Hypothalamus (tissue), 51 donors: ENCODE measurements at regions not wholly inside any gene's neighbourhood (a gene's known extent, or its start where the extent isn't known, plus 50 kb on each side); places are given as distances from the start of the nearest gene placed in this dataset.
"Not testable (repeated sequence)": the region's sequence is repeated elsewhere in the genome, so short reads cannot be mapped to it uniquely, and the experiment has no call there.

ENCODE experiments used
- DNase-seq, 51 donors: peaks; one replicate each; lab custom pipeline; 2025; lab: John Stamatoyannopoulos, UW

- DNase-seq, result no peak
Measured at GRCh38 chr5:2369178-2369577, 382.3 kb downstream of the IRX2 start.

DNA sequence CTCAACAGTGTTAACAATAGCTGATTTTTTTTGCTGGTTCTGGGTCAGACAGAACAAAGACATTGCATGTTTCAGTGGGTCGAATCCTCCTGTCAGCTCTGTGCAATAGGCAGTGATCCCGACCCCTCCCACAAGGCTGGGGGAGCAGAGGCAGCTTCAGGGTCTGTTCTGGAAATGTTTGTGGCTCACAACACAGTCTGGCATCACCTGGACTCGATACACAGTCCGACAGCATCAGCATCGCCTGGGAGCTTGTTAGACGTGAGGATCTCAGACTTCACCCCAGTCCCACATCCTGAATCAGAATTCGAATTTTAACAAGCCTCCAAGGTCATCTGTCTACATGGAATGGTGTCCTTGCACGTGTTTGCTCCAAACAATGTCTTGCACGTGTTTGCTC lies 384.7 kb downstream of the IRX2 start:
- no peak for DNase-seq

GRCh38 chr5:2357309-2357708 lies 394.2 kb downstream of the IRX2 start:
- DNase-seq, result no peak

GRCh38 chr5:2355859-2356258 lies 395.6 kb downstream of the IRX2 start:
- no peak for DNase-seq

GRCh38 chr5:2353871-2354440 lies 397.5 kb downstream of the IRX2 start:
- no peak for DNase-seq

DNA sequence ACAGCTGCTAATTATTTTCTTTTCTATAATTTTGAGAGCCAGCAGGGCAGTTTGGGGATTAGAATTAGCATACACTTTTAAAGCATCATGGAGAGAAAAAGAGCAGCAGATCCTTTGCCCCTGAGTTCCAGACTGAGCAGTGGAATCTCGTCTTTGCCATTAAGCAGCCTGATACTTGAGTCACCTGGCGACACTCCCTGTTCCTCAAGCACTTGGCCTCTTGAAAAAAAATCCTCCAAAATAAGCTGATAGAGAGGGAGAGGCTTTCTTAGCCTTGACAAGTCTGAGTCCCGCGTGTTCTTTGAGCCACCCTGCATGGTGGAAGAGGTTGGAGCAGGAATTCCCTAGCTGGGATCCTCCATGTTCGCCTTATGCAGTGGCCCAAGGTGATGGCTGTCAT lies 398.3 kb downstream of the IRX2 start:
- DNase-seq, result no peak

DNA sequence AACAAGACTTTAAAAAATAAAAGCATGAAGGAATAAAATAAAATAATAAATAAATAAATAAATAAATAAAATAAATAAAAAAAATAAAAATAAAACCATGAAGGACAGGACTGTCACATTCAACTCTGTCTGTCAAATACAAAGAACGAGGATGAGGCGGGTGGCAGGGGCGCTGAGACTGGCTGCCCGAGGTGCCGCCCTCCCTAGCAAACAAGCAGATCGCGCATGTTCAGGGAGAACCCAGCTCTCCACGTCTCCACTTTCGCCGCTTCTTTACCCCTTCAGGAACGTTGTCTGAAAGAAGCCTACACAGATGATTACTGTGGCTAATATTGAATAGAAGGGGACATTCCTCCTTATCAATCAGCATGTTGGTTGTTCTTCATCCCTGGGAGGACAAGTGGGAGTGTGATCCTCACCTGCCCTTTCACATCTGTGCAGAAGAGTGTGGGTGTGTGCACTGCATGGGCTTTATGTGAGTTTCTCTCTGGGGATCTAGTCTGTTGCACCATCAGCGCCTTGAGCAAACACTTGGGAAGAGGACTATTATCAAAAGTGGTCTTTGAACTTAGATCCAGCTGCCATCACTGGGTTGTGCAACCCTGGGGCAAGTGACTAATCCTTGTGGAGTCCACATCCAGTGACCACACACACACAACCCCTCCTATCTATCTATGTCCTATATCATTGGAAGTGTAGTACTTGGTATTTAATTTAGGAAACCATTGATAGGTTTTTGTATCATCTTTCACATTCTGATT lies 399.2 kb downstream of the IRX2 start:
- no peak for DNase-seq

GRCh38 chr5:2349768-2350167 lies 401.7 kb downstream of the IRX2 start:
- not testable (repeated sequence) for DNase-seq

DNA sequence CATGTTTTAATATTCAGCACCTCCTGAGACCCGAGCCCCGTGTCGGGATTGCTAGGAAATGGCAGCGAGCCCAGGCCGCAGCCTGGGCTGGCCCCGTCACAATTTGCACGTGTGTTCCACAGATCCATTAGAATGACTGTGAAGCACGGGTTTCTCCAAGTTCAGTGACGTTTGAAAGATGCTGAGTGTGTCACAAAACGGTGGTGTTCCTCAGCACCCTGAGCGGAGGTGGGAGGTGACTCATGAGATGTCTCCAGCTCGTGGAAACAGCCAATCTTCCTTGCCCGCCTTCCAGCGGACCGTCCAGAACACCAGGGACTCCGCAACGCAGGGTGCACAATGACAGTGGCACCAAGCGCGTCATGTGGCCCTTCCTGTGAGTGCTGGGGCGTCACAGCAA lies 412.8 kb downstream of the IRX2 start:
- no peak for DNase-seq

DNA sequence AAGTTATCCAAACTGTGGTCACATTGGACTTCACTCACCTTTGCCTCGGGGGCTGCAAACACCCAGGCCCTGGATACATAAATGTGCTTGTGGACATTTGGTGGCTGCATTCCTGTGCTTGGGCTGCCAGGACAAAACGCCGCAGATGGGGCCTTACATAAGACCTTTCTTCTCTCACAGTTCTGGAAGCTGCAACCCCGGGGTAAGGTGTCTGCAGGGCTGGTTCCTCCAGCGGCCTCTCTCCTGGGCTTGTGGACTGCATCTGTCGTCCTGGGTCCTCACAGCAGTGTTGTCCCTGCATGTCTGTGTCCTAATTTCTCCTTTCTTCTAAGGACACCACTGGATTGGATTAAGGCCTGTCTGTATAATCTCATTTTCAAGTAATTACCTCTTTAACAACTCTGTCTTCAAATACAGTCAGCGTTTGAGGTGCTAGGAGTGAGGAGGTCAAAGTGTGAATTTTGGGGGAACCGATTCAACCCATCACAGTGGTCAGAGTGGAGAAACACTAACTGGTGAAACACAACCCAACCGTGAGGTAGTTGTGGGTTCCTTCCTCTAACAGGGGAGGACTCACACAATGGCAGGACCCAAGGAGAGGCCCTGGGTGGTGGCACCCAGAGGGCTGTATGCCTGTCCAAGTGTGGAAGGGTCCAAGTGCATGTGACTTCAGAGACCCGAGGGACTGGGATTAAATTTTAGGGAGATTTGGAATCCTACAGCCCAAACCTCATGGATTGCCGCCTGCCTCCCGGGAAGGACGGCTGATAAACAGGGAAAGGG lies 415.6 kb downstream of the IRX2 start:
- DNase-seq, result no peak

DNA sequence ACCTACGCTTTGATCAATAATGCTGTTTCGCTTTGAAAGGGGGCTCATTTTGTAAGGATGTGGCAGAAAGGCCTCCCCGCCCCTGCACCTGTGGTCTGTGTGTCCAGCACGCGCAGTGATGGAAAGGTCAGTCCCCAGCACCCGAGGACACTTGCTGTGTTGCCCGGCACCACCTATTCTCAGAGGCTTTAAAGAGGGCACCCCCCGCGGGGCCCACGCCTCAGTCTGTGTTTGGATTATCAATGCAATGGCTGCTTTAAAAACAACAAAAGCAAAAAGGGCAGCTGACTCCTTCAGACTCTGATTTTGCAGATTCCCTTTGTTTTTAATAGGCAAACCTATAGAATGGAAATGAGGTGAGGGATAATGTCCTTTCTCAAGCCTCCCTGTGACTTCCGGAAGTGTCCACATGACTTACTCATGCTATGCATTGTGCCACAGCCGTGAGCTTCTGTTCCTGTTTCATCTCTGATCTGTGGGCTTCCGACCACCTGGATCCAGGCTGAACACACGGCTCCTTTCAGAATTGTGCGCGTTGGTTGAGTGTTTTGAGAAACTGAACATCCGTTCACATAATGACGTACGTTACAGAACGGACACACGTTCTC lies 416.2 kb downstream of the IRX2 start:
- no peak for DNase-seq

GRCh38 chr5:2334719-2335118 lies 416.8 kb downstream of the IRX2 start:
- peak in 4 of 51 donors; percentile 2 to 14 (median 6) for DNase-seq

DNA sequence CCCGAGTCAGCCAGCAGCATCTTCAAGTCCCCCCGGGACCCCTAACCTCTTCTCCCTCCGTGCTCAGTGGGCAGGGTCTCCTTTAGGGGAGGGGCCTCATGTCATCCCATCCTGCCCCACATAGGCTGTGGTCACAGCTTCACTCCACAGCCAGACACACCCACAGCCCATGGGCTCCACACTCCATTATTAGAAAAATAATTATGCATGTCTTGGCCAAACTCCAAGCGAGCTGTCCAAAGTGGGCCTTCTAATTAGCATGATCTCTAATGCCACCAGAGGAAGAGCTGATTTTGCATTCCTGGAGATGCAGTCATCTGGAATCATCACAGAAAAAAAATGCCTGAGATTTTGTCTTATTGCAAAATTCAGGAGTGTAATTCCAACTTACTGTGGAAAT lies 418.2 kb downstream of the IRX2 start:
- no peak for DNase-seq

GRCh38 chr5:2332521-2332920 lies 419.0 kb downstream of the IRX2 start:
- DNase-seq, result no peak

DNA sequence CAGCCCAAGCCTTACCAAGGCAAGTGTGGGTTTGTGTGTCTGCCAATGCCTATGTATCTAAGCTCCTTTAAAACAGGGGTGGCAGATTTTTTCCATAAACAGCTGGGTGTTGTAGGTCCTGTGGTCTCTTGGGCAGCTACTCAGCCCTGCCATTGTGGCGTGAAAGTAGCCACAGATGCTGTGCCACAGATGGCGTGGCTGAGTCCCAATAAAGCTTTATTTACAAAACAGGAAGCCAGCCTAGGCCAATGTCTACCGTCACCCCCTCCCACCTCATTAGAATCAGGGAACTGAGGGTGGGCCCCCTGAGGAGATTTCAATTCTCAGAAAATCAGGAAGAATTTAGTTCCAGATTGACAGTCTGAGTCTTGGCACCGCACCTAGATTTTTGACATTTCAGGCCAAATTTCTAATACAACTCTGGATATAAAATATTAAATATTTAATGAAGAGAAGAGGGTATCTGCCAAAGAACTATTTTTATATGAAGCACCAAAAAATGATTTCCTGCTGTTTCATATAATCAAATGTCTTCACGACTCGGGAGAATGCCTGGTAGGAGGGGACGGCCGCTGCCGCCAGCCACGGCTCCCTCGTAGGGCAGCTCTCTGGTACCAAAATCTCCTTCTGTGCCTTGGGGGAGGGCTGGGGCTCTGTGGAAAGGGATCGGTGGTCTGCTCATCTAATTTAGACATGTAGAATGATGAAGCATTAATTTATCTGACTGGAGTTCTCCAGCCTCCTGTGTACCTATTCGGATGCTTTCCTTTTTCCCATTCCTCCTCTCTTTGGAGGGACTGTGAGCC lies 420.9 kb downstream of the IRX2 start:
- no peak for DNase-seq

- DNase-seq, result no peak
Measured at GRCh38 chr5:2329741-2330140, 421.7 kb downstream of the IRX2 start.

GRCh38 chr5:2326601-2327000 lies 424.9 kb downstream of the IRX2 start:
- DNase-seq, result no peak

DNA sequence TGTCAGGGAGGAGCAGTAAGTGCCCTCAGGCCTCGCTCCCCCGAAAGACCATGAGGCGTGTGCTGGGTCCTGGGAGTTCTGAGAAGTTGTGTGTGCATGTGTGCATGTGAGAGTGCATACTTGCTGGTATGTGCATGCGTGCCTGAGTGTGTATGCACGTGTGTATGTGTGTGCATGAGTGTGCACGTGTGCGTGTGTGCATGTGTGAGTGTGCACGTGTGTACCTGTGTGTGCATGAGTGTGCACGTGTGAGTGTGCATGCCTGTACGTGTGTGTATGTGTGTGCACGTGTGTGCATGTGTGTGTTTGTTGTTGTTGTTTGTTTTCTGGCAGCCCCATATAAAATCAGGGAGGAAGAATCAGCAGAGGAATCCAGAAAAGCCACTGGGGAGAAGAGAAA lies 426.7 kb downstream of the IRX2 start:
- DNase-seq, result no peak

DNA sequence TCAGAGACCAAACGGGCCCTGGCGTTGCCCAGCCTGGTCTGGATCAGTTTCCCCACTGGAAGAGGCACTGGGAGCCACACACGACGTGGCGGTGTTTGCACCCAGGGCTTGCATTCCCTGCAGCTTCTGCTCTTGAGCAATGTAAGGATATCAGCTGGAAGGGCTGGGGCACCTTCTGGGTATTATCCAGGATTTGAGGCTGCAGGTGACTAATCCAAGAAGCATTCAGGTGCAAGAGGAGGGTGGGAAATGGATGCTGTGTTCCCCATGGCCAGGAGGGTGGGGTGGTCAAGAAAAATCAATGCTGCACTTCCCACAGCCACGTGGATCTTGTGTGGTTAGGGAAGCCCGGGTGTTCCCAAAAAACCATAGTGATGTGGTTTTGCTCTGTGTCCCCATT lies 430.9 kb downstream of the IRX2 start:
- DNase-seq, result no peak

DNA sequence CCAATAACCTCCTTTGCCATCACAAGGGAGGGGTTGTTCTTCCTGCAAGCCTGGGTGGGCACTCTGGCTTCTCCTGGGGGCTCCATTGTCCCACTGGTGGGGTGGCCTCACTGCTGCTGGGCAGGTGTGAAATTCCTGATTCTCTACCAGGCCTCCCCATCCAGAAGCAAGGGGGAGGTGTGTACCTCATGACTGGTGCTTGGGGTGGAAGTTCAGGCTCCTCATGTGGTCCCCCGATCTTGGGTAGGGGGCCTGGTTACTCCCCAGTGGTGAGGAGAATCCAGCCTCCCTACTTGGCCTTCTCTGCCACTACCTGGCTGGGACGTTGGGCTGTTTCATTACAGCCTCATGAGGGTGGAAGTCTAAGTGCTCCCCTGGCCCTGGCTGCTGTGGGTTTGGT lies 433.9 kb downstream of the IRX2 start:
- DNase-seq, result no peak

- DNase-seq, result no peak
Measured at GRCh38 chr5:2311851-2312250, 429.1 kb upstream of the IRX4 start.
